Activated T-cell treated with anti-CD3 and anti-CD28 coated beads, Interleukin-2, amount 50 U/mL, for 4 hours (primary cell): ENCODE measurements at regions not wholly inside any gene's neighbourhood (a gene's known extent, or its start where the extent isn't known, plus 50 kb on each side); places are given as distances from the start of the nearest gene placed in this dataset.

Source experiments
- ATAC-seq, 2 donors: fragments of 200-7000 bp; cut with Tn5 transposase; one replicate each; pipeline ENCODE4 v1.10.0; 2021
- DNase-seq: peaks from one replicate; pipeline ENCODE4 v3.0.0-alpha.2; 2020
- H3K27me3 Mint-ChIP-seq: one replicate; pipeline ENCODE4 v1.8.0; 2021; ENCODE audit warnings: low read depth, mixed read lengths
- H3K36me3 Mint-ChIP-seq: one replicate; pipeline ENCODE4 v1.8.0; 2022; ENCODE audit warnings: mixed read lengths; ENCODE audit not compliant: insufficient read depth
- H3K4me1 Mint-ChIP-seq: one replicate; pipeline ENCODE4 v1.8.0; 2021; ENCODE audit warnings: low read depth, mixed read lengths
- H3K4me3 Mint-ChIP-seq: one replicate; pipeline ENCODE4 v1.8.0; 2021; ENCODE audit warnings: mild to moderate bottlenecking, moderate library complexity, mixed read lengths
- H3K9me3 Mint-ChIP-seq: one replicate; pipeline ENCODE4 v1.8.0; 2021; ENCODE audit warnings: mixed read lengths

GRCh38 chr6:43869792-43870659 is 100.0 kb downstream of the VEGFA start:
- H3K36me3 Mint-ChIP-seq: no peaks in the 10 kb centered on the region
- H3K4me1 Mint-ChIP-seq: no peaks in the 10 kb centered on the region
- H3K9me3 Mint-ChIP-seq: no peaks in the 10 kb centered on the region
- DNase-seq (no peak), ATAC-seq (no peak)
- no peak overlapping the region for H3K4me3 Mint-ChIP-seq
- H3K27me3 Mint-ChIP-seq: peaks cover 9% of the 10 kb centered on the region

GRCh38 chr6:43869079-43869710 is 99.2 kb downstream of the VEGFA start:
- Mint-ChIP-seq H3K4me1 (no peaks in the 10 kb centered on the region), H3K9me3 (no peaks in the 10 kb centered on the region), H3K4me3 (no peak overlapping the region), H3K36me3 (no peaks in the 10 kb centered on the region), H3K27me3 (peaks cover 13% of the 10 kb centered on the region)
- ATAC-seq: no peak
- DNase-seq: no peak

DNA sequence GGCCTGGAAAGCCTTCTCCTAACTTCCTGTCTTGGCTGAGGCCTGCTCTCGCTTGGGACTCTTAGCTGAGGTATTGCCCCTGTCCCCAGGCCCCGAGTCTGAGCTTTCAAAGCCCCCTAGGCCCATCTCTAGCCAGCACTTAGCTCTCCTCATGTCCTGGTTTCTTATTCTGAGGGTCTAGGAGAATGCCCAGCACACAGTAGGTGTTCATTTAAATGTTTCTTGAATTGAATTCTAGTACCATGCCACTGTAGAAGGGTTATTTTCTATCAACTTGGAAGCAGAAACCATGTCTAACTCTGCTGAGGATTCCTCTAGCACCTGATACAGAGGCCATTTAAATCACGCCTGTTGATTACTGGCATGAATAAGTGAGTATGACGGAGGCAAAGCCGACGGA is 98.5 kb downstream of the VEGFA start:
- H3K27me3 Mint-ChIP-seq: peaks cover 13% of the 10 kb centered on the region
- DNase-seq (no peak), ATAC-seq (no peak)
- H3K4me3 Mint-ChIP-seq: no peak overlapping the region
- no peaks in the 10 kb centered on the region for H3K9me3 Mint-ChIP-seq
- H3K36me3 Mint-ChIP-seq: no peaks in the 10 kb centered on the region
- no peaks in the 10 kb centered on the region for H3K4me1 Mint-ChIP-seq

DNA sequence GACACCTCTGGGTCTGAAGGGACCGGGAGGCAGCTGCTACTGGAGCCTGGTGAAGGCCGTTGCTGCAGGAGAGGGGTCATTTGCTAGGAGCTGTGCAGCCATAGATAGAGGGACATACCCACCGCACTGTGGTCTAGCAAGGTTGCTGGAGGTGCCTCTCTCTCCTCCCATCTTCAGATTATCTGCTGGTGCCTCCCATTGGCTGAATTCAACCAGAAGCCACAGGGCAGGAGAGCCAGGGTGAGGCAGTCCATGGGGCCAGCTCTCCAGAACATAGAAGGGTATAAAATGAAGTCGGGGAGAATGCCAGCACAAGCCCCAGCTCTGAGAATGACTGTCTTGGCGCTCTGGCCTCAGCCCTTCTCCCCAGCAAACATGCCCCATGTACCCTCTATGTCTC is 98.0 kb downstream of the VEGFA start:
- ATAC-seq (no peak), DNase-seq (no peak)
- H3K4me3 Mint-ChIP-seq: no peak overlapping the region
- H3K36me3 Mint-ChIP-seq: no peaks in the 10 kb centered on the region
- H3K9me3 Mint-ChIP-seq: no peaks in the 10 kb centered on the region
- H3K4me1 Mint-ChIP-seq: no peaks in the 10 kb centered on the region
- peaks cover 13% of the 10 kb centered on the region for H3K27me3 Mint-ChIP-seq

DNA sequence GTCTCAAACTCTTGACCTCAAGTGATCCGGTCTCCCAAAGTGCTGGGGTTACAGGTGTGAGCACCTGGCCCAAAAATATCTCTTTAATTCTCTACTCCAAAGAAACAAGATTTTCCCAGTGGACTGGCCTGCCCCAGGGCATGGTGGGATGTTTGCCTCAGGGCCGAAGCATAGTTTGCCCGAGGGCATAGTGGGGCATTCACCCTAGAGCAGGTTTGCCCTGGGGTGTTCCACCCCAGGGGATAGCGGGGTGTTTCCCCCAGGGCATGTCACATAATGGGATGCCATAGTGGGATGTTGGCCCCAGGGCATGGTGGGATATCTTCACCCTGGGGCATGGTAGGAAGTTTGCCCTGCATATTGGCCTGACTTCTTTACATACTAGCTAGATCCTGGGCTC is 97.2 kb downstream of the VEGFA start:
- no peaks in the 10 kb centered on the region for H3K9me3 Mint-ChIP-seq
- H3K4me1 Mint-ChIP-seq: no peaks in the 10 kb centered on the region
- peaks cover 13% of the 10 kb centered on the region for H3K27me3 Mint-ChIP-seq
- DNase-seq: no peak
- H3K4me3 Mint-ChIP-seq: no peak overlapping the region
- H3K36me3 Mint-ChIP-seq: no peaks in the 10 kb centered on the region
- no peak for ATAC-seq

- Mint-ChIP-seq H3K9me3 (no peaks in the 10 kb centered on the region), H3K36me3 (no peaks in the 10 kb centered on the region), H3K4me3 (no peak overlapping the region), H3K27me3 (peaks cover 13% of the 10 kb centered on the region), H3K4me1 (no peaks in the 10 kb centered on the region)
- ATAC-seq: no peak
- DNase-seq: no peak
These were observed 96.1 kb downstream of the VEGFA start for GRCh38 chr6:43865932-43866645.

DNA sequence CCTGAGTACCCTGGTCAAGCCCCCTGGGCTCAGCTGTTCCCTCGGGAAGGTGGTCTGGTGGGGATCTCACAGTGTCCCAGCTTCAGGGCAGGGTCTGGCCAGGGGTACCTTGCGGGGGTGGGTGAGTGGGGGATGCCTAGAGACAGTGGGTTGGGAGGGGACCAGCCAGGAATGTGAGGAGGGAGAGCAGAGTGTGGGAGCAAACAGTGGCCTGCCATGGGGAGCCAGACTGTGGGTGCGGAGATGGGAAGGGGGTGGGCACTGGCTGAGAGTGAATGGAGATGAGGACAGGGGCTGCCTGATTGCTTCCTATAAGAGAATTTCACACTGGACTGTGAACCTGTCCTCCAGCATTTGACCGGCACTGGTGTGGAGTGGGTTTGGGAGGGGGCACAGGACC is 95.1 kb downstream of the VEGFA start:
- no peaks in the 10 kb centered on the region for H3K4me1 Mint-ChIP-seq
- H3K4me3 Mint-ChIP-seq: no peak overlapping the region
- no peaks in the 10 kb centered on the region for H3K9me3 Mint-ChIP-seq
- peaks cover 13% of the 10 kb centered on the region for H3K27me3 Mint-ChIP-seq
- DNase-seq (no peak), ATAC-seq (no peak)
- H3K36me3 Mint-ChIP-seq: no peaks in the 10 kb centered on the region

- Mint-ChIP-seq H3K36me3 (no peaks in the 10 kb centered on the region), H3K4me1 (no peaks in the 10 kb centered on the region), H3K27me3 (peaks cover 13% of the 10 kb centered on the region), H3K9me3 (no peaks in the 10 kb centered on the region), H3K4me3 (no peak overlapping the region)
- ATAC-seq (no peak), DNase-seq (no peak)
These were observed 92.9 kb downstream of the VEGFA start for GRCh38 chr6:43862925-43863324.

DNA sequence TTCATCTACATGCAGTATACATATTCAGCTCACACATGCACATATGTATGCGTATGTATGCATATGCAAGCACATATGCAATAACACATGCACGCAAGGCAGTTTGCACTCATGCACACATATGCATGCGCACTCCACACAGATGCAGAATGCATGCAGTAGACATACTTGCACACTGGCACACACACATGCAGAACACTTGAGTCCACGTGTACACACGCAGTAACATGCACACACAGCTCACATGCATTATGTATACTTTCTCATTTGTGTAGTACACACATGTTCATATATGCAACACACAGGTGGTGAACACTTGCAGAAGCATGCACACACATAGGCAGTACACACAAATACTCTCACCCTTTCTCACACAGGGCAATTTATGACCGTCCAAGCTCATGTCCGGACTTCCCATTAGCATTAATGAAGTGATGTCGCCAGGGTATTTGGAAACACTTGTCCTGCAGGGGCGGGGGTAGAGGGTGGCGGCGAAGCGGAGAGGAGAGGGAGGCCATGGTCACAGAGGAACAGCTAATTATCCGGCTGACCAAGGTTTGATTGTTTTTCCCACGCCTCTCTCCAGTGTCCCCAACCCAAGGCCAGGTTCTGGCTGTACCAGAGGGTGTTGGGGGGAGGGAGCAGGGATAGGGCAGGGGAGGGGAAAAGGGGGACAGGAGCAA is 91.3 kb downstream of the VEGFA start:
- ATAC-seq (no peak), DNase-seq (no peak)
- H3K4me1 Mint-ChIP-seq: no peaks in the 10 kb centered on the region
- H3K9me3 Mint-ChIP-seq: no peaks in the 10 kb centered on the region
- no peak overlapping the region for H3K4me3 Mint-ChIP-seq
- no peaks in the 10 kb centered on the region for H3K36me3 Mint-ChIP-seq
- H3K27me3 Mint-ChIP-seq: peaks cover 10% of the 10 kb centered on the region

DNA sequence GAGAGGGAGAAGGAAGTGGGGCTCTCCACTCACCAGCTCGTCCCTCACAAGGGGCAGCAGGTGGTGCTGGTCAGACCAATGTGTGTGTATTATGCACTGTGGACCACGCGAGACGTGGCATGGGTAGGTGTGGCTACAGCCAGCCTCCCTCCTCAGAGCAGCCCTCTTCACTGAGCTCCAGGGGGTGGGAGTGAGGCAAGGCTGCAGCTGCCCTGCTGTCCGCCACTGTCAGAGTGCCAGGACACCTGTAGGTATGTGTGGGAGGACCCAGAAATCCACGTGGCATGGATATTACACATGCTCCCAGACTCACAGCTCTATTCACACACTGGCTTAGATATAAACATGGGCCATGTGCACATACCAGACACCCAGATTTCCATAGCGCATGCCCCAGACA is 90.3 kb downstream of the VEGFA start:
- Mint-ChIP-seq H3K9me3 (no peaks in the 10 kb centered on the region), H3K36me3 (no peaks in the 10 kb centered on the region), H3K4me1 (no peaks in the 10 kb centered on the region), H3K27me3 (peaks cover 5% of the 10 kb centered on the region), H3K4me3 (no peak overlapping the region)
- no peak for DNase-seq
- ATAC-seq: no peak

DNA sequence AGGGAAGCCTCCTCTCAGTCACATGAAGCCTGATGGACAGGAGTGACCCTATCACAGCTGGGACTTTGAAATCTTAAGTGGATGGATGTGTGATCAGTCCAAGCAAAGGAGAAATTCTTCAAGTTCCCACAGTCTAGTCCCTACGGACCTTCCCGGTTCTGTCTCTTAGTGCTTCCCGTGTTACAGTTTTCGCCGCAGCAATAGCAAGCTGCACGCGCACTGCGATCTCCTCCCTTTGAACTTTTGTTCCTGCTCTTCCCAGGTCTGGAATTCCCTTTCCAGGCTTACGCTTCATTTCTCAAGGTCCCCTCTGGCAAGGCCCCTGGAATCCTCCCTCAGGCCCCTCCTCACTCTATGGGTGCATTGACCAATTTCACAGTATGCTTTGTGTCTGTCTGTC is 89.2 kb downstream of the VEGFA start:
- Mint-ChIP-seq H3K27me3 (no peaks in the 10 kb centered on the region), H3K9me3 (no peaks in the 10 kb centered on the region), H3K4me3 (no peak overlapping the region), H3K4me1 (no peaks in the 10 kb centered on the region), H3K36me3 (no peaks in the 10 kb centered on the region)
- no peak for DNase-seq
- ATAC-seq: no peak

- Mint-ChIP-seq H3K27me3 (no peaks in the 10 kb centered on the region), H3K9me3 (no peaks in the 10 kb centered on the region), H3K4me3 (no peak overlapping the region), H3K36me3 (no peaks in the 10 kb centered on the region), H3K4me1 (no peaks in the 10 kb centered on the region)
- DNase-seq: no peak
- ATAC-seq: no peak
These were observed 88.4 kb downstream of the VEGFA start for GRCh38 chr6:43858161-43859153.

DNA sequence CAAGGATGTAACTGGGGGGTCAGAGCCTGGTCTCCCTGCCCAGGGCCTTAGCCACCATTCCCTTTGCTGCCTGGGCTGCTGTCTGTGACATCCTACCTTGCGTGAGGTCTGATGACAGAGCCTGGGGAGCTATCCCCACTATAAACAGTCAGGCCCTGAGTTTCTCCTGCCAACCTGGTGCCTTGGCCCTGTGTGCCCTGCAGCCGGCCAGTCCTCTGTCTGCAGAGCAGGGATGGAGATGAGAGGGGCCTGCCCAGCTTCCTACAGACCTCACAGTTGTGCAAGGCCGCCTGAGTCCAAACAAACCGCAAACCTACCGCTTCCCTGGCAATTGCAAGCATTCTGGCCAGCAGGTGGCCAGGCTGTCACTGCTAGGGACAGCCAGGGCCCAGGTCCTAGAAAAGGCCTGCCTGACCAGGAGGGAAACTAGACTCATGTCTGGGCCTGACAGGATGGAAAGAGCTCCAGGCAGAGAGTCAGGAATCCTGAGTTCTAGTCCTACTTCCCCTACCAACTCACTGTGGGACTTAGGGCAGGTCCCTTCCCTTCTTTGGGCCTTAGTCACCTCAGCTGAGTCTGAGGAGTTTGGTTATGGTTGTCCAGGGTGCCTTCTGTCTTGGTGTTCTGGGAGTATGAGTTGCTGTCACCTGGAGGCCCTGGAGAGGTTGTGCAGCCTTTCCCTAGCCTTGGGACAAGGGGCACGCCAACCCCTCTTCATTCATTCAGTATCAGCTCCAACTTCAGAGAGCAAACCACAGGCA is 86.2 kb downstream of the VEGFA start:
- no peaks in the 10 kb centered on the region for H3K27me3 Mint-ChIP-seq
- no peak overlapping the region for H3K4me3 Mint-ChIP-seq
- H3K9me3 Mint-ChIP-seq: no peaks in the 10 kb centered on the region
- ATAC-seq: no peak
- H3K36me3 Mint-ChIP-seq: no peaks in the 10 kb centered on the region
- no peaks in the 10 kb centered on the region for H3K4me1 Mint-ChIP-seq
- DNase-seq: no peak
